ENCODE measurements at regions not wholly inside any gene's neighbourhood (a gene's known extent, or its start where the extent isn't known, plus 50 kb on each side); places are given as distances from the start of the nearest gene placed in this dataset.

DNA sequence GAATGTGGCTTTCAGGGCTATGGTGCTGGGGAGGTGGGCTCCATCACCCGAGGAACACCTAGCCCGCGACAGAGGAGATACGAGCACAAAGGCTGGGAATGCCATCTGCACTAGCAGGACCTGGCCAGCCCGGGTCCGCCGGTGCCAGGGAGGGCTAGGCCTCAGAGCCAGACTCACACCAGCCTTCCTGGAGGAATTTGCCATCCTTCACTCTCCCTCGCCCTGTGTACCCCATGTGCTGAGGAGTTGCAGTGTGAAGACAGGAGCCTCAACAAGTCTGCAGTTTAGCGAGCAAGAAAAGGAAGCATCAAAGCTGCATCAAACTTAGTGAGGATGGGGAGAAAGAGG, 123.6 kb upstream of the JCAD start:
- TF ChIP-seq, protein P1, sequence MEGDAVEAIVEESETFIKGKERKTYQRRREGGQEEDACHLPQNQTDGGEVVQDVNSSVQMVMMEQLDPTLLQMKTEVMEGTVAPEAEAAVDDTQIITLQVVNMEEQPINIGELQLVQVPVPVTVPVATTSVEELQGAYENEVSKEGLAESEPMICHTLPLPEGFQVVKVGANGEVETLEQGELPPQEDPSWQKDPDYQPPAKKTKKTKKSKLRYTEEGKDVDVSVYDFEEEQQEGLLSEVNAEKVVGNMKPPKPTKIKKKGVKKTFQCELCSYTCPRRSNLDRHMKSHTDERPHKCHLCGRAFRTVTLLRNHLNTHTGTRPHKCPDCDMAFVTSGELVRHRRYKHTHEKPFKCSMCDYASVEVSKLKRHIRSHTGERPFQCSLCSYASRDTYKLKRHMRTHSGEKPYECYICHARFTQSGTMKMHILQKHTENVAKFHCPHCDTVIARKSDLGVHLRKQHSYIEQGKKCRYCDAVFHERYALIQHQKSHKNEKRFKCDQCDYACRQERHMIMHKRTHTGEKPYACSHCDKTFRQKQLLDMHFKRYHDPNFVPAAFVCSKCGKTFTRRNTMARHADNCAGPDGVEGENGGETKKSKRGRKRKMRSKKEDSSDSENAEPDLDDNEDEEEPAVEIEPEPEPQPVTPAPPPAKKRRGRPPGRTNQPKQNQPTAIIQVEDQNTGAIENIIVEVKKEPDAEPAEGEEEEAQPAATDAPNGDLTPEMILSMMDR (IDR thresholded peaks at IDR 0.05; ENCODE audit: borderline replicate concordance, extremely low read depth, low read length, poor library complexity, severe bottlenecking), result no peak
- no peak for TF ChIP-seq EZH2 (IDR thresholded peaks at IDR 0.05; ENCODE audit: borderline replicate concordance, low read depth, low read length, severe bottlenecking)
